HEK293T (cell line): ENCODE measurements at regions not wholly inside any gene's neighbourhood (a gene's known extent, or its start where the extent isn't known, plus 50 kb on each side); places are given as distances from the start of the nearest gene placed in this dataset.

Experiments
- BHLHE40 ChIP-seq: fragments of 450-650 bp; IDR thresholded peaks from 2 replicates; pipeline ENCODE4 v1.6.1; 2016; ENCODE audit warnings: mild to moderate bottlenecking, moderate library complexity, borderline replicate concordance
- FOXK2 ChIP-seq: fragments of 450-650 bp; IDR thresholded peaks from 2 replicates; pipeline ENCODE4 v1.6.1; 2016; ENCODE audit warnings: mild to moderate bottlenecking
- PKNOX1 ChIP-seq: fragments of 450-650 bp; IDR thresholded peaks from 2 replicates; pipeline ENCODE4 v1.6.1; 2016
- SUZ12 ChIP-seq: fragments of 450-650 bp; IDR thresholded peaks from 2 replicates; pipeline ENCODE4 v1.6.1; 2016; ENCODE audit warnings: mild to moderate bottlenecking

GRCh38 chr1:103348136-103348535 lies 177.4 kb upstream of the RNPC3 start:
- TF ChIP-seq SUZ12 (no peak), FOXK2 (no peak), PKNOX1 (no peak), BHLHE40 (no peak)
